Body of pancreas (tissue), 4 donors: ENCODE measurements at regions not wholly inside any gene's neighbourhood (a gene's known extent, or its start where the extent isn't known, plus 50 kb on each side); places are given as distances from the start of the nearest gene placed in this dataset. TPM values are rescaled to one million over a fixed set of nuclear protein-coding genes. Genes with fewer than 3 reads are reported as not detected.

Experiments used
- ATAC-seq: fragments of 150-250 bp; one replicate; pipeline ENCODE4 v1.9.1; 2016
- DNase-seq, 4 donors: peaks; one replicate each; pipeline ENCODE4 v3.0.0-alpha.2; 2019
- H3K27ac ChIP-seq, 4 donors: fragments of 200-600 bp; sonication (generic); 1 replicate in 3 of 4; 2 replicates in 1 of 4; pipeline versions ENCODE4 v1.5.1 to v1.6.1; 2016 to 2019; ENCODE audit warnings: mild to moderate bottlenecking in 1 of 4, mixed read lengths in 1 of 4, moderate library complexity in 1 of 4
- H3K27me3 ChIP-seq, 2 donors: fragments of 200-600 bp; sonication (generic); one replicate each; pipeline ENCODE4 v1.6.0; 2016; ENCODE audit warnings: mild to moderate bottlenecking in 1 of 2
- H3K36me3 ChIP-seq, 2 donors: fragments of 200-600 bp; sonication (generic); replicated peaks in 1 of 2; 2 replicates each; pipeline ENCODE4 v1.5.1; 2016; ENCODE audit warnings: low read depth in 2 of 2; ENCODE audit not compliant: insufficient read depth in 1 of 2
- H3K4me1 ChIP-seq: fragments of 200-600 bp; sonication (generic); one replicate; pipeline ENCODE4 v1.6.0; 2016
- H3K4me3 ChIP-seq, 2 donors: fragments of 200-600 bp; sonication (generic); 1 replicate in 1 of 2; 2 replicates in 1 of 2; pipeline ENCODE4 v1.5.1; 2016 to 2019
- H3K9me3 ChIP-seq, 3 donors: fragments of 200-600 bp; sonication (generic); 1 replicate in 2 of 3; 2 replicates in 1 of 3; pipeline ENCODE4 v1.5.1; 2016
- CTCF ChIP-seq, 7 experiments: fragments of 450-650 bp in 4 of 7; fragments of 200-600 bp in 3 of 7; sonication (generic) in 3 of 7; IDR thresholded peaks; one replicate each; pipeline ENCODE4 v1.5.1; 2016 to 2019; ENCODE audit warnings: antibody characterized with exemption in 7 of 7
- POLR2A ChIP-seq, 3 donors: fragments of 450-650 bp; IDR thresholded peaks; one replicate each; pipeline ENCODE4 v1.6.1; 2016; ENCODE audit warnings: antibody characterized with exemption in 3 of 3, mild to moderate bottlenecking in 2 of 3
- WGBS, 2 donors: methylation state at CpG; one replicate each; pipeline ENCODE4 v1.1.5; 2017; 5-methylcytosine and 5-hydroxymethylcytosine counted together
- intact Hi-C: fragments of 100-400 bp; cut with DNase I; formaldehyde crosslinking; loops from one replicate; pipeline ENCODE4 v1.15.1; 2023
- small RNA-seq: library from RNA; depleted of rRNA; stranded (forward); fragments of <200 nt; gene quantifications from one replicate; pipeline ENCODE3, GENCODE V24; 2016

DNA sequence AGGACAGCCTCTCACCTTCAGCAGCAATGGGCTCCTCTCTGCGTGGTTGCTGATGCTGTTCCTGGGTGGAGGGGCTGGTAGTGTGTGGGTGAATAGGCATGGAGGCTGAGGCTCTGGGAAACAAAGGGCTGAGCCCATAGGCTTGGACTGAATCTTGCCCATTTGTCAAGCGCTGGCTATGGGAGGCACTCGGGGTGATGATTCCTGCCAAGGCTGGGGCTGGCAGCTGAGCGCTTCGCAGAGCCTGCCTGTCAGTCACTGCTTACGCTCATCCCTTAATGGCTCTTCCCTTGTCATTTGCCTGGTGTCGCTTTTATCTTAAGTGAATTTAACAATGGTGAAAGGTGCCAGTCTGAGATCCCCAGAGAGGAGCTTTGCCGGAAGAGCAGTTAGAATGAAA is 353.3 kb downstream of the PBX1 start:
- 86 to 91% methylated on average over 3 to 8 of the region's 8 CpGs for WGBS, 2 donors
- H3K4me3 ChIP-seq, result no peak overlapping the region

DNA sequence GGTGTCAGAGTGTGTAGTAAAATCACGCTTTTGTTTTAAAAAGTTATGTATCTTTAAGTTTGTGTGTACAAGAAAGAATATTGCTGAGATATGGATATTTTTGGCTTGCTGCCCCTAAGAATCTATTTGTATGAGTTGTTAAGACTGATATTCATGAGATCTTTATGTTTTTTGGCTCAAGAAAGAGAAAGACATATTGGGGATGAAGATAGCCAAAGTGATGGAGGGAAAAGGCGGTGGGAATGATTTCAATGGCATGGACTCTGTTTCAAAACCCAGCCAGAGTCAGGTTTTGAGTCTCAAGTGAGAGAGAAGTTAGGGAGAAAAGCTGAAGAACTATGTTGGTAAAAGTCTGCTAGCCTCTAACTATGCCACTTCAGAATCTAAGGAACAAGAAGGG is 351.7 kb downstream of the PBX1 start:
- no peaks in the 10 kb centered on the region for H3K27me3 ChIP-seq
- H3K4me1 ChIP-seq, result no peaks in the 10 kb centered on the region
- H3K27ac ChIP-seq, result no peak overlapping the region
- intact Hi-C loops, result no loop called here
- H3K4me3 ChIP-seq, result no peak overlapping the region
- no peaks in the 10 kb centered on the region for H3K36me3 ChIP-seq
- DNase-seq (no peak), ATAC-seq (no peak)
- TF ChIP-seq CTCF (IDR thresholded peaks at IDR 0.05), result no peak
- no peak for TF ChIP-seq POLR2A (IDR thresholded peaks at IDR 0.05)
- 77 to 82% methylated on average over 2 of the region's 2 CpGs for WGBS, 2 donors
- H3K9me3 ChIP-seq, result no peaks in the 10 kb centered on the region

More for the DNA sequence above, 353.3 kb downstream of the PBX1 start:
- no peak for ATAC-seq
- TF ChIP-seq POLR2A (IDR thresholded peaks at IDR 0.05), result no peak
- no peak for TF ChIP-seq CTCF (IDR thresholded peaks at IDR 0.05)
- intact Hi-C loops, result no loop called here
- Histone ChIP-seq H3K9me3 (no peaks in the 10 kb centered on the region), H3K4me1 (no peaks in the 10 kb centered on the region), H3K27me3 (no peaks in the 10 kb centered on the region), H3K27ac (no peak overlapping the region), H3K36me3 (no peaks in the 10 kb centered on the region)
- DNase-seq, result no peak

GRCh38 chr1:164907666-164908065 is 348.7 kb downstream of the PBX1 start:
- intact Hi-C loops, result no loop called here
- H3K27me3 ChIP-seq, result no peaks in the 10 kb centered on the region
- no peak for TF ChIP-seq POLR2A (IDR thresholded peaks at IDR 0.05)
- TF ChIP-seq CTCF (IDR thresholded peaks at IDR 0.05), result no peak
- 39 to 58% methylated on average over 2 of the region's 2 CpGs for WGBS, 2 donors
- no peak for DNase-seq
- no peak overlapping the region for H3K27ac ChIP-seq
- ATAC-seq, result no peak
- no peaks in the 10 kb centered on the region for H3K9me3 ChIP-seq
- no peaks in the 10 kb centered on the region for H3K4me1 ChIP-seq
- H3K36me3 ChIP-seq, result no peaks in the 10 kb centered on the region
- H3K4me3 ChIP-seq, result no peak overlapping the region

GRCh38 chr1:164905869-164906268 is 346.9 kb downstream of the PBX1 start:
- Histone ChIP-seq H3K4me1 (no peaks in the 10 kb centered on the region), H3K36me3 (no peaks in the 10 kb centered on the region), H3K4me3 (no peak overlapping the region), H3K27me3 (no peaks in the 10 kb centered on the region), H3K27ac (no peak overlapping the region), H3K9me3 (no peaks in the 10 kb centered on the region)
- DNase-seq, result no peak
- TF ChIP-seq CTCF (IDR thresholded peaks at IDR 0.05) (no peak), POLR2A (IDR thresholded peaks at IDR 0.05) (no peak)
- intact Hi-C loops, result no loop called here
- WGBS, 2 donors, result 64 to 79% methylated on average over 9 of the region's 9 CpGs
- ATAC-seq, result no peak

DNA sequence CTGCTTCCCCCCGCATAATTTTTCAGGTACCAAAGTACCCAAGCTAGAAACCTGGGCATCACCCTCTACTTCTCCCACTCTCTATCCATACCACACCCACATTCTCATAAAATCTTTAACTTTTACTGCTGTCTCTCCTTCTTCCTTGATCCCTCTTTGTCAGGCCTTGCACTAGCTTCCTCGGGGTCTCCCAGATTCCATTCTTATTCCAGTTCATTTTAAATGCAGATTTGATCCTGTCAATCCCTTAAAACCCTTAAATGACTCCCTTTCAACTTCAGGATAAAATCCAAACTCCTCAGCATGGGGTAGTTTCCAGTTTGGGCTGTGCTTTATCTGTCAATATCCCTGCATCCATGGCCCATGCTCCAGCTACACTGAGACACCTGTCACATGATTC is 343.5 kb downstream of the PBX1 start:
- no peak for DNase-seq
- 69 to 73% methylated on average over 2 of the region's 2 CpGs for WGBS, 2 donors

More for the DNA sequence above, 343.5 kb downstream of the PBX1 start:
- Histone ChIP-seq H3K36me3 (no peaks in the 10 kb centered on the region), H3K4me3 (no peak overlapping the region), H3K27ac (no peak overlapping the region), H3K27me3 (no peaks in the 10 kb centered on the region), H3K4me1 (no peaks in the 10 kb centered on the region), H3K9me3 (no peaks in the 10 kb centered on the region)
- intact Hi-C loops, result no loop called here
- no peak for ATAC-seq
- TF ChIP-seq POLR2A (IDR thresholded peaks at IDR 0.05) (no peak), CTCF (IDR thresholded peaks at IDR 0.05) (no peak)

Small RNAs in the stretch of these regions (small RNA-seq; reads per million reads assigned to genes)
- gene RNU6-755P, result not detected
